GM21367 (cell line): ENCODE measurements at regions not wholly inside any gene's neighbourhood (a gene's known extent, or its start where the extent isn't known, plus 50 kb on each side); places are given as distances from the start of the nearest gene placed in this dataset.
A peak's percentile ranks its signal among the peaks of the same experiment; 100 is the strongest.

ENCODE experiments used
- ATAC-seq: cut with Tn5 transposase; IDR thresholded peaks from one replicate; pipeline ENCODE4 v1.9.1; 2021; ENCODE audit not compliant: unreplicated experiment

GRCh38 chr1:38555130-38555529 lies 304.4 kb downstream of the RRAGC start:
- no peak for ATAC-seq

GRCh38 chr1:38551318-38552307 lies 308.0 kb downstream of the RRAGC start:
- no peak for ATAC-seq

GRCh38 chr1:38549191-38549590 lies 310.4 kb downstream of the RRAGC start:
- ATAC-seq = no peak

DNA sequence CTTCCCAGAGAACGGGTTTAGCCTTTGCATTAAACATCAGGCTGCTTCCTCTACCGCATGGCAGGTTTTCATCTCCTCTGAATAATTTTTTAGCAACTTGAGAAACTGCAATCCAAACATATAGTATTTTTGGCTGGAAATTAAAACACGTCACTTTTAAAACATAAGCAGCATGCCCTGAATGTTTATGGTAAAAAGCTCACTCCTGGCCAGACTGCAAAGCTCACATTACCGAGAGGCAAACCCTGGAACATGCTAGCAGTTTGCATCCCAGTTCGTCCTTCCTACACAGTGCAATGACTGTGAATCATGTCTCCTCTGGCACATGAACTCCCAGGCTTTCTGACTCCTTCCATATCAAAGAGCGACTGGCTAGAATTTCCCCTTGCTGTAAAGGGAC lies 312.3 kb downstream of the RRAGC start:
- no peak for ATAC-seq

GRCh38 chr1:38546636-38547035 lies 312.9 kb downstream of the RRAGC start:
- no peak for ATAC-seq

GRCh38 chr1:38541223-38541622 lies 318.3 kb downstream of the RRAGC start:
- ATAC-seq = no peak

GRCh38 chr1:38539931-38540330 lies 319.6 kb downstream of the RRAGC start:
- no peak for ATAC-seq

DNA sequence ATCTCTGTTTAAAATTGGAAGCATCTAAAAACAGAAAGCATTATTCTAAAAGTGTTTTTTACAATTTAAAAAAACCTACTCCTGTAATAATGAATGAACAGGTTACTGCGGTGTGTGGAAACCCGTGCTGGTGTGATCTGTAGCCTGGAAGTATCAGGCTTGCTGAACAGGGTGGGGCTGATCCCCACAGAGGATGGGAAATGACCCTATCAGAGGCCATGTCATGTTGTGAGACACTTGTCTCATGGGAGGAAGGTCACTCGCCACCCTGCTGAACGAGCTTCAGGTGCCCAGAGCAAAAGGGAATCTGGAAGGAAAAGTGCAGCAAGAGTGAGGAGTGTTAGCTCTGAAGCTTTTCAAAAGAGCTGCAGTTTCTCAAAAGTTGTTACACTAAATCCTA lies 320.7 kb downstream of the RRAGC start:
- no peak for ATAC-seq

- ATAC-seq = no peak
These were observed 323.5 kb downstream of the RRAGC start for GRCh38 chr1:38536089-38536488.

DNA sequence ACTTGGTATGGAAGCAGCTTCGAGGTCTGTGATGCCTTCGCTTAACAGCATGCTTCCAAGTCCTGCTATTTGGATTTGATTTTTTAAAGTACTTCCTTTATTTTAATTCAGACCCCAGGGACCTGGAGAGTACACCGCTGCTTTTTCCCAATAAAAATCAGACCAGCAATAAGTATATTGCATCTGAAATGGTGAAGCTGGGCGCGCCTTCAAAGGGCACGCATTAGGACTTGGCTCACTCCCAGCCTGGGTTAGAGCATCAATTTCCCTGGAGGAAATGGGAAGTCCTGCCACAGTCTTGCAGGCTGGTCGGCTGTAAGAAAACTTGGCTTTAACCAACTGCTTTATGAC lies 325.1 kb downstream of the RRAGC start:
- no peak for ATAC-seq

- ATAC-seq = no peak
These were observed 325.6 kb downstream of the RRAGC start for GRCh38 chr1:38533772-38534472.

- ATAC-seq = no peak
These were observed 328.6 kb downstream of the RRAGC start for GRCh38 chr1:38530957-38531356.

- ATAC-seq = no peak
These were observed 329.6 kb downstream of the RRAGC start for GRCh38 chr1:38529946-38530345.

- ATAC-seq = no peak
These were observed 330.2 kb downstream of the RRAGC start for GRCh38 chr1:38529391-38529790.

- ATAC-seq = no peak
These were observed 330.9 kb downstream of the RRAGC start for GRCh38 chr1:38528623-38529022.

GRCh38 chr1:38527373-38527966 lies 332.1 kb downstream of the RRAGC start:
- peak; percentile 76 for ATAC-seq

GRCh38 chr1:38526046-38526445 lies 333.5 kb downstream of the RRAGC start:
- no peak for ATAC-seq

DNA sequence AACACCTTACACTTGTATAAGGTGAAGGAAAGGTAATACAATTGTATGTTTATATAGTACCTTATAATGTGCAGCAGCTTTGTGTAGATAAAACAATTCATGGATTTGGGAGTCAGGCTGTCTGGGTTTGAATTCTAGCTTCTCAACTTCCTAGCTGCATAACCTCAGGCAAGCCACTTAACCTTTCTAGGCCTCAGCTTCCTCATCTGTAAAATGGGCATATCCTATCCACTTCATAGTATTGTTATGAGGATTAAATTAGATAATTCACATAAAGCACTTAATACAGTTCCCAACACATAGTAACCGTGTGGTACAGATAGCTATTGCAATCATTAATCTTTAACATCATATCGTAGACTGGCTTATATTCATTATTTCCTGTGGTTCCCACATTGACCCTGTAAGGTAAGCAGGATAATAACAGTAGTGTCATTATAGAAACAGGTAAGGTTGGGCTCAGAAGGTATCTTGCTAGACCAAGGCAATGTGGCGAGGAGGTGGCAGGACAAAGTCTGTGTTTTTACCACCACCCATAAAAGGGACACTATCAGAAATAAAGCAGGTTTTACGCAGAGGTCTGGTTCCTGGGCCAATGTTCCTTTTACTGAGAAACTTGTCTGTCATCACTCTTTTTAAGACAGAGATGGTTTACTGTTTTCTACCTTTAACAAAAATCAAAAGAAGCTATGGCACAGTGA lies 334.1 kb downstream of the RRAGC start:
- ATAC-seq = no peak

DNA sequence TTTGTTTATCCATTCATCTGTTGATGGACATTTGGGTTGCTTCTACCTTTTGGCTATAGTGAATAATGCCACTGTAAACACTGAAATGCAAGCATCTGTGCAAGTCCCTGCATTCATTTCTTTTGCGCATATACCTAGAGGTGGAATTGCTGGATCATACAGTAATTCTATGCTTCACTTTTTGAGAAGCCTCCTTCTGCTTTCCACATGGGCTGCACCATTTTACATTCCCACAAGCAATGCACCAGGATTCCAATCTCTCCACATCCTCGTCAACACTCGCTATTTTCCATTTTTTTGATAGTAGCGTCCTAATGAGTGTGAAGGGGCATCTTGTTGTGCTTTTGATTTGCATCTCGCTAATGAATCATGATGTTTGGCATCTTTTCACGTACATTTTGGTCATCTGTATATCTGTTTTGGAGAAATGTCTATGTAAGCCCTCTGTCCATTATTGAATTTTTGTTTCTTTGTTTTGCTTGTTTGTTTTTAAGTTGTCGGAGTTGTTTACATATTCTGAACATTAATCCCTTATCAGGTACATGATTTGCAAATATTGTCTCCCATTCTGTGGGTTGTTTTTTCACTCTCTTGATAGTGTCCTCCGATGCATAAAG lies 335.4 kb downstream of the RRAGC start:
- no peak for ATAC-seq

GRCh38 chr1:38523568-38523939 lies 336.0 kb downstream of the RRAGC start:
- ATAC-seq = no peak
